Choroid plexus epithelial cell (primary cell): ENCODE measurements at regions not wholly inside any gene's neighbourhood (a gene's known extent, or its start where the extent isn't known, plus 50 kb on each side); places are given as distances from the start of the nearest gene placed in this dataset.

Source experiments
- DNase-seq: peaks from one replicate; pipeline ENCODE4 v3.0.0-alpha.2; 2010; ENCODE audit warnings: low read depth
- H3K4me3 ChIP-seq: 2 replicates; pipeline ENCODE4 v1.5.1; 2011; ENCODE audit warnings: low read depth, mild to moderate bottlenecking, control low read depth, low read length, moderate library complexity
- CTCF ChIP-seq: conservative IDR thresholded peaks from 2 replicates; pipeline ENCODE4 v1.5.1; 2011; ENCODE audit warnings: low read depth, mild to moderate bottlenecking, control low read depth, inconsistent platforms, low read length, moderate library complexity

GRCh38 chr15:79212589-79213157 lies 69.8 kb upstream of the ANKRD34C start:
- TF ChIP-seq CTCF, result no peak
- no peak overlapping the region for H3K4me3 ChIP-seq
- no peak for DNase-seq

GRCh38 chr15:79211481-79211880 lies 71.0 kb upstream of the ANKRD34C start:
- no peak for DNase-seq
- no peak for TF ChIP-seq CTCF

DNA sequence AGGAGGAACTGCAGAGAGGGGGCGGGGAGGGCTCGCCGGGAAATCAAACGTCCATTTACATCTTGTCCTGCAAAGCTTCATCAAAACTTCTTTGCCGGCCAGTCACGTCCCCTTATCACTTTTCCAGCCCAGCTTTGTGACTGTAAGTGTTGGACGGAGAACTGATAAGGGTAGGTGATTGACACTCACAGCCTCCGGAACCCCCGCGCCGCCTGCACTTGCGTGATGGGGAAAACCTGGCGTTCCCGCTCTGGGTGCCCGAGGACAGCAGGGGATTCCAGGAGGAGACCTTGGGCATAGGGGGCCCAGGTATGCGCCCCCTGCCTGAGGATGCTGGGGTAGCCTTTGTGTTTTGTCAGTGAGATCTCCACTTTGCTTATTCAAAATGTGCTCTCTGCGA lies 72.8 kb upstream of the ANKRD34C start:
- H3K4me3 ChIP-seq, result no peak overlapping the region
- no peak for TF ChIP-seq CTCF
- DNase-seq, result no peak

More at GRCh38 chr15:79211481-79211880, 71.0 kb upstream of the ANKRD34C start:
- H3K4me3 ChIP-seq, result no peak overlapping the region

DNA sequence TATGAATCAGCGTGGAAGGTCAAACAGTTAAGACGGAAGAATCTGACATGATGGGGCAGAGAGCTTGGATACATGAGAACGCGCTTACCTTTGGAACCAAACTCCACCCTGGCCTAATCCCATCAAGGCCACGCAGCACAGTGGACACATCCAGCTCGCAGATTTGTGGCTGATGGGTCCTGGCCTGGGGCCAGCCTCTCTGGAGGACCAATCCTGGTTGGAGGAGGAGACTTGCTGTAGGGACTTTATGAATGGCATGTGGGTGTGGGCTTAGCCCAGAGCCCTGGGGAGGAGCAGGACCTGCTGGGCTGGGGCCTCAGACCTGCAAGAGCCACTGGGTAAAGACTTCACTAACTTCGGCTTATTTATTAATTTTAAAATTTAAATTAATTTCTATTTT lies 73.4 kb upstream of the ANKRD34C start:
- no peak for TF ChIP-seq CTCF
- no peak overlapping the region for H3K4me3 ChIP-seq
- no peak for DNase-seq

DNA sequence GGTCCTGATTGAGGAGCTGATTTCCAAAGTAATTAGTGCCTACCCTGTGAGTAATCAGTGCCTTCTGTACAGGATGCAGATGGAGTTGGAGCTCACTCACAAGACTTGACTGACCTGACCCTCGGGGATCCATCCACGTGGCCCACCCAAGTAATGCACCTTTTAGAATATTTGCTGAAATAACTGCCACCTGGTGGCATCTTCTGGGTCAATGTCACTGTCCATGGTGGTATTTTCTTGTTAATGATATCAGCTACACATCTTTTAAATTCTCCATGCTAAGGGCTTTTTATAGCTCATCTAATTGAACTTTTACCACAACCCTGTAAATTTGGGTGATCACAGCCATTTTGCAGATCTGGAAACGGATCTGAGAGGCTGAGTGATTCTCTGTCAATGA lies 74.3 kb upstream of the ANKRD34C start:
- DNase-seq, result no peak
- no peak overlapping the region for H3K4me3 ChIP-seq
- TF ChIP-seq CTCF, result peak; percentile 7

GRCh38 chr15:79206940-79207339 lies 75.6 kb upstream of the ANKRD34C start:
- no peak for DNase-seq

More at GRCh38 chr15:79206940-79207339, 75.6 kb upstream of the ANKRD34C start:
- TF ChIP-seq CTCF, result no peak
- H3K4me3 ChIP-seq, result no peak overlapping the region
